RWPE2 (cell line): ENCODE measurements at regions not wholly inside any gene's neighbourhood (a gene's known extent, or its start where the extent isn't known, plus 50 kb on each side); places are given as distances from the start of the nearest gene placed in this dataset.

Experiments
- ATAC-seq: fragments of 200-7000 bp; cut with Tn5 transposase; 3 replicates; pipeline ENCODE4 v1.9.1; 2021; ENCODE audit warnings: low read depth
- DNase-seq: peaks from one replicate; pipeline ENCODE4 v3.0.0-alpha.2; 2020; ENCODE audit warnings: low spot score
- H3K27ac ChIP-seq: fragments of 450-650 bp; 2 replicates; pipeline ENCODE4 v1.5.1; 2017; ENCODE audit warnings: mild to moderate bottlenecking; ENCODE audit not compliant: poor library complexity, severe bottlenecking
- H3K27me3 ChIP-seq: fragments of 250-450 bp; sonication (Bioruptor Pico); 2 replicates; pipeline ENCODE4 v1.5.1; 2021; ENCODE audit warnings: mild to moderate bottlenecking, moderate library complexity; ENCODE audit not compliant: insufficient read depth, poor library complexity, severe bottlenecking
- H3K36me3 ChIP-seq: fragments of 250-450 bp; sonication (Bioruptor Pico); 2 replicates; pipeline ENCODE4 v1.5.1; 2020; ENCODE audit warnings: low read depth, mild to moderate bottlenecking, moderate library complexity
- H3K4me1 ChIP-seq: fragments of 250-450 bp; sonication (Bioruptor Pico); 2 replicates; pipeline ENCODE4 v1.5.1; 2021; ENCODE audit warnings: mild to moderate bottlenecking, moderate library complexity; ENCODE audit not compliant: insufficient read depth, poor library complexity, severe bottlenecking
- H3K4me3 ChIP-seq: fragments of 250-450 bp; sonication (Bioruptor Pico); 2 replicates; pipeline ENCODE4 v1.5.1; 2021; ENCODE audit warnings: mild to moderate bottlenecking, moderate library complexity; ENCODE audit not compliant: severe bottlenecking
- H3K9me3 ChIP-seq: fragments of 250-450 bp; sonication (Bioruptor Pico); 2 replicates; pipeline ENCODE4 v1.5.1; 2021; ENCODE audit warnings: mild to moderate bottlenecking, moderate library complexity; ENCODE audit not compliant: severe bottlenecking
- CTCF ChIP-seq: fragments of 450-650 bp; IDR thresholded peaks from one replicate; pipeline ENCODE4 v1.5.1; 2017; ENCODE audit warnings: mild to moderate bottlenecking, moderate library complexity; ENCODE audit not compliant: poor library complexity, severe bottlenecking

GRCh38 chr12:97292588-97292987 is 170.0 kb upstream of the RMST start:
- H3K9me3 ChIP-seq = no peaks in the 10 kb centered on the region
- H3K4me1 ChIP-seq = no peaks in the 10 kb centered on the region
- H3K36me3 ChIP-seq = no peaks in the 10 kb centered on the region
- H3K27ac ChIP-seq = no peak overlapping the region
- no peaks in the 10 kb centered on the region for H3K27me3 ChIP-seq
- H3K4me3 ChIP-seq = no peak overlapping the region
- ATAC-seq (no peak), DNase-seq (no peak)
- no peak for TF ChIP-seq CTCF

DNA sequence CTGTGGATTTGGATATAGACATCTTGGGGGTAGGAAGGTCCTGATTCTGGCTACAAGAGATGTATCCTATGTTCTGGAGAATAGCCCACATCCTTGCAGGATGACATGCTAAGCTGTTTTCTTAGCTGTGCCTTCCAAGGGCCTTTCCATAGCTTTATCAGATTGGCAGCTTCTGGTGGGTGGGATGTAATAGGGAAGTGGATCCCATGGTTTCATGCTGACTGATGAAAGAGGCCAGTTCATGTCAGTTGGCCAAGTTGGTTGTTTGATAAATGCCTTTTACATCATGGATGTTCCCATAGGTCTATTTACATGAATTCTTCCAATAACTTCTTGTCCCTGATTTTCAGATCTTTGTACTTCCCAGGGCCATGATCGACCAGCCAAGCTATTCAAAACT is 169.1 kb upstream of the RMST start:
- H3K27me3 ChIP-seq = no peaks in the 10 kb centered on the region
- no peak for ATAC-seq
- H3K27ac ChIP-seq = no peak overlapping the region
- DNase-seq = no peak
- TF ChIP-seq CTCF = no peak
- H3K4me1 ChIP-seq = no peaks in the 10 kb centered on the region
- H3K9me3 ChIP-seq = no peaks in the 10 kb centered on the region
- no peaks in the 10 kb centered on the region for H3K36me3 ChIP-seq
- no peak overlapping the region for H3K4me3 ChIP-seq

DNA sequence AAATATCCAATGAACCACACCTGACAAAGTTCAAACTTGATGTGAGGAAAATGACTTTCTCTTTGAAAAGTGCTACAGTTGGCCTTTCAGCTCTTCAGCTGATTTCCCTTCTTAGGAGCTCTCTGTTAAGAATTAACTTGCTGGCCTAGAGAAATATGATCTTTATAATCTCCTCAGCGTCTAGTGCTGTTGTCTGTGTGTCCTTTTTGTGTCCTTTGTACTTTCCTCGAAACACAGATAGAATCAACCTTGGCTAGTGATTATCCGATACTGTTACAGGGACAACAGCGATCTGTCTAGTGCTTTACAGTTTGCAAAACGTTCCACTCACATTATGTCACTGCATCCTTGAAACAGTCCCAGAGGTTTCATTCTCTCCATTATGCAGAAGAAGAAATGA is 162.8 kb upstream of the RMST start:
- no peaks in the 10 kb centered on the region for H3K27me3 ChIP-seq
- H3K4me1 ChIP-seq = no peaks in the 10 kb centered on the region
- no peaks in the 10 kb centered on the region for H3K9me3 ChIP-seq
- no peak for TF ChIP-seq CTCF
- DNase-seq (no peak), ATAC-seq (no peak)
- no peak overlapping the region for H3K4me3 ChIP-seq
- H3K36me3 ChIP-seq = no peaks in the 10 kb centered on the region
- no peak overlapping the region for H3K27ac ChIP-seq

- H3K36me3 ChIP-seq = no peaks in the 10 kb centered on the region
- H3K27me3 ChIP-seq = no peaks in the 10 kb centered on the region
- no peaks in the 10 kb centered on the region for H3K9me3 ChIP-seq
- ATAC-seq = no peak
- no peak for TF ChIP-seq CTCF
- no peak overlapping the region for H3K27ac ChIP-seq
- no peak for DNase-seq
- H3K4me1 ChIP-seq = no peaks in the 10 kb centered on the region
- H3K4me3 ChIP-seq = no peak overlapping the region
Measured at GRCh38 chr12:97300431-97300830, 162.2 kb upstream of the RMST start.

DNA sequence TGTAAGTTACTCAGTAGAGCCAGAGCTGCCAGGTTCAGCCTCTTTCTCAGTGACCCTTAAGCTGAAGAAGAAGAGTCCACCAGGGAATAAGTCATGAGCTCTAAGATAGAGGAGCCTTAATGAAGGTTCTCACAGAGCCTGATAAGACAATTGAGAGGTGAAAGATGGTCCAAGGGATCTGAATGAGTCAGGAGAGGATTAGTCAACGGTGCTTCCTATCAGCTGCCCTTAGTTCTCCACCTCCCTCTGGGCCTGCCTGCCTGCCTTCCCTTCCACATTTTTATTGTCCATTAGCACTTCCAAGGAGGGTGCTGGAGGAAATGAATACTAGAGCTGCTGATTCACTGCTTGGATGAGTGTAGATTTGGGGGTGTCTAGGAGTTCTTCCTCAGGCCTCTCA is 161.7 kb upstream of the RMST start:
- H3K27me3 ChIP-seq = no peaks in the 10 kb centered on the region
- H3K9me3 ChIP-seq = no peaks in the 10 kb centered on the region
- no peak for ATAC-seq
- DNase-seq = no peak
- H3K36me3 ChIP-seq = no peaks in the 10 kb centered on the region
- no peaks in the 10 kb centered on the region for H3K4me1 ChIP-seq
- H3K4me3 ChIP-seq = no peak overlapping the region
- no peak for TF ChIP-seq CTCF
- no peak overlapping the region for H3K27ac ChIP-seq
